Upper lobe of left lung (tissue), 4 donors: ENCODE measurements at regions not wholly inside any gene's neighbourhood (a gene's known extent, or its start where the extent isn't known, plus 50 kb on each side); places are given as distances from the start of the nearest gene placed in this dataset.
"Not testable (repeated sequence)": the region's sequence is repeated elsewhere in the genome, so short reads cannot be mapped to it uniquely, and the experiment has no call there.

Experiments
- CTCF ChIP-seq, 6 experiments: fragments of 450-650 bp in 4 of 6; fragments of 200-600 bp in 2 of 6; sonication (generic) in 2 of 6; IDR thresholded peaks; one replicate each; pipeline ENCODE4 v1.5.1; 2016 to 2019; ENCODE audit warnings: antibody characterized with exemption in 6 of 6
- EP300 ChIP-seq, 4 donors: sonication (generic); formaldehyde crosslinking; IDR thresholded peaks; one replicate each; pipeline ENCODE4 v1.5.1; 2017; ENCODE audit warnings: antibody characterized with exemption in 4 of 4, control low read depth in 2 of 4
- POLR2A ChIP-seq, 4 donors: fragments of 450-650 bp; IDR thresholded peaks; one replicate each; pipeline ENCODE4 v1.5.1; 2016 to 2017; ENCODE audit warnings: antibody characterized with exemption in 4 of 4, mild to moderate bottlenecking in 2 of 4
- POLR2AphosphoS5 ChIP-seq, 2 donors: sonication (generic); formaldehyde crosslinking; IDR thresholded peaks; one replicate each; pipeline ENCODE4 v1.5.1; 2017; ENCODE audit warnings: antibody characterized with exemption in 2 of 2

- TF ChIP-seq CTCF, POLR2AphosphoS5, POLR2A, EP300 (IDR thresholded peaks at IDR 0.05): not testable (repeated sequence)
Measured at GRCh38 chr7:65062566-65062965, 56.1 kb upstream of the ERV3-1 start.
